Liver (tissue), 8 donors: ENCODE measurements at regions not wholly inside any gene's neighbourhood (a gene's known extent, or its start where the extent isn't known, plus 50 kb on each side); places are given as distances from the start of the nearest gene placed in this dataset.

Experiments
- DNase-seq: peaks from one replicate; pipeline ENCODE4 v3.0.0-alpha.2; 2017; ENCODE audit warnings: low spot score
- H3K27ac ChIP-seq, 2 donors: one replicate each; pipeline ENCODE4 v1.7.0; 2013; ENCODE audit warnings: inconsistent platforms in 2 of 2, low read length in 2 of 2, control low read depth in 1 of 2, low read depth in 1 of 2, mild to moderate bottlenecking in 1 of 2
- H3K27me3 ChIP-seq, 4 donors: one replicate each; pipeline versions ENCODE4 v1.6.1 to v1.7.0; 2013; ENCODE audit warnings: low read length in 3 of 4, inconsistent platforms in 1 of 4, mild to moderate bottlenecking in 1 of 4, moderate library complexity in 1 of 4; ENCODE audit not compliant: control insufficient read depth in 4 of 4, insufficient read depth in 4 of 4
- H3K36me3 ChIP-seq, 4 donors: one replicate each; pipeline versions ENCODE4 v1.6.1 to v1.7.0; 2013; ENCODE audit warnings: low read length in 3 of 4, mild to moderate bottlenecking in 3 of 4, low read depth in 1 of 4, moderate library complexity in 1 of 4; ENCODE audit not compliant: control insufficient read depth in 4 of 4, insufficient read depth in 3 of 4
- H3K4me1 ChIP-seq, 4 donors: one replicate each; pipeline versions ENCODE4 v1.6.1 to v1.7.0; 2013; ENCODE audit warnings: low read length in 3 of 4, mild to moderate bottlenecking in 3 of 4, moderate library complexity in 1 of 4; ENCODE audit not compliant: control insufficient read depth in 4 of 4, insufficient read depth in 4 of 4
- H3K4me3 ChIP-seq, 3 donors: one replicate each; pipeline versions ENCODE4 v1.6.1 to v1.7.0; 2013; ENCODE audit warnings: low read length in 3 of 3, control low read depth in 1 of 3, low read depth in 1 of 3, mild to moderate bottlenecking in 1 of 3
- H3K9ac ChIP-seq, 2 donors: one replicate each; pipeline ENCODE4 v1.7.0; 2013; ENCODE audit warnings: low read length in 2 of 2, mild to moderate bottlenecking in 2 of 2, moderate library complexity in 2 of 2, control low read depth in 1 of 2, low read depth in 1 of 2
- H3K9me3 ChIP-seq, 4 donors: one replicate each; pipeline versions ENCODE4 v1.6.1 to v1.7.0; 2013; ENCODE audit warnings: low read length in 3 of 4; ENCODE audit not compliant: control insufficient read depth in 4 of 4
- EGR1 ChIP-seq, 2 donors: IDR thresholded peaks; 2 replicates each; pipeline ENCODE4 v1.6.1; 2016 to 2018; ENCODE audit warnings: antibody characterized with exemption in 2 of 2, low read depth in 2 of 2
- FOXA1 ChIP-seq: IDR thresholded peaks from 2 replicates; pipeline ENCODE4 v1.6.1; 2016; ENCODE audit warnings: antibody characterized with exemption
- FOXA2 ChIP-seq: IDR thresholded peaks from 2 replicates; pipeline ENCODE4 v1.6.1; 2016; ENCODE audit warnings: antibody characterized with exemption
- GABPA ChIP-seq, 2 donors: IDR thresholded peaks in 1 of 2; conservative IDR thresholded peaks in 1 of 2; 2 replicates each; pipeline ENCODE4 v1.6.1; 2016; ENCODE audit warnings: antibody characterized with exemption in 2 of 2, mild to moderate bottlenecking in 1 of 2, moderate library complexity in 1 of 2
- HNF4A ChIP-seq, 2 donors: conservative IDR thresholded peaks; 2 replicates each; pipeline ENCODE4 v1.6.1; 2016; ENCODE audit warnings: antibody characterized with exemption in 2 of 2, mild to moderate bottlenecking in 2 of 2
- HNF4G ChIP-seq: IDR thresholded peaks from 2 replicates; pipeline ENCODE4 v1.6.1; 2016; ENCODE audit warnings: antibody characterized with exemption
- JUND ChIP-seq, 2 donors: IDR thresholded peaks; 2 replicates each; pipeline ENCODE4 v1.6.1; 2016; ENCODE audit warnings: antibody characterized with exemption in 2 of 2
- NR2F2 ChIP-seq: IDR thresholded peaks from 2 replicates; pipeline ENCODE4 v1.6.1; 2016; ENCODE audit warnings: antibody characterized with exemption
- RAD21 ChIP-seq, 2 donors: IDR thresholded peaks; 2 replicates each; pipeline ENCODE4 v1.6.1; 2016; ENCODE audit warnings: antibody characterized with exemption in 2 of 2, mild to moderate bottlenecking in 2 of 2
- RXRA ChIP-seq, 2 donors: IDR thresholded peaks; 2 replicates each; pipeline ENCODE4 v1.6.1; 2017 to 2018; ENCODE audit warnings: antibody characterized with exemption in 2 of 2, mild to moderate bottlenecking in 1 of 2
- SP1 ChIP-seq: IDR thresholded peaks from 2 replicates; pipeline ENCODE4 v1.6.1; 2018; ENCODE audit warnings: antibody characterized with exemption, mild to moderate bottlenecking
- TAF1 ChIP-seq: conservative IDR thresholded peaks from 2 replicates; pipeline ENCODE4 v1.6.1; 2016; ENCODE audit warnings: antibody characterized with exemption, mild to moderate bottlenecking
- YY1 ChIP-seq: IDR thresholded peaks from 2 replicates; pipeline ENCODE4 v1.6.1; 2016; ENCODE audit warnings: antibody characterized with exemption, mild to moderate bottlenecking
- ZBTB33 ChIP-seq: IDR thresholded peaks from 2 replicates; pipeline ENCODE4 v1.6.1; 2016; ENCODE audit warnings: antibody characterized with exemption
- WGBS: extraction: QIAGEN DNeasy Blood & Tissue Kit; methylation state at CpG from one replicate; pipeline ENCODE4 v1.1.7; 2013; 5-methylcytosine and 5-hydroxymethylcytosine counted together
- TF ChIP-seq, protein P1 (sequence below): IDR thresholded peaks from 2 replicates; pipeline ENCODE4 v1.6.1; 2016; ENCODE audit warnings: antibody characterized with exemption
- TF ChIP-seq, protein P2 (sequence below): IDR thresholded peaks from 2 replicates; pipeline ENCODE4 v1.6.1; 2016; ENCODE audit warnings: antibody characterized with exemption
- TF ChIP-seq, protein P3 (sequence below): IDR thresholded peaks from 2 replicates; pipeline ENCODE4 v1.6.1; 2016; ENCODE audit warnings: antibody characterized with exemption, mild to moderate bottlenecking
- TF ChIP-seq, protein P4 (sequence below): fragments of 150-350 bp; IDR thresholded peaks from 2 replicates; pipeline ENCODE4 v1.5.1; 2017; ENCODE audit warnings: improper control_type of control experiment, low read depth, low read length; ENCODE audit not compliant: missing input control
- donor health status: healthy.
- donor health status: healthy.
- donor health status: healthy.
- donor health status: healthy.
- donor health status: healthy.

DNA sequence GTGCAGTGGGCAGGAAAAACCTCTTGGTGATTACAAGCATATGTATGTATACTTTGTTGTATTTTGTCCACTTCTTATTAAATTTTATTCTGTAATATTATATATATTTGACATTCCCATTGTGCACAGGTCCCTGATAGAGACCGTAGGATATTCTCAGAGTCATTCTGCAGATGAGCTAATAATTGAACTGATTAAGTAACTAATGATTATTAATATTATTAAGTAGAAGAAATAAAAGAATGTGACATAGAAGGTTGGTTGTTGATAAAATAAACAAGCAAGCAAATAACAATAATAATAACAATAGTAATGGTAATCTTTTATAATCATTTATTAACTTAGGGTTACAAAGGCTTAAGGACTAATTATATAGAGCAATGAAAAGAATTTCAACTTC lies 780.6 kb upstream of the ZWINT start:
- Histone ChIP-seq H3K27ac (no peak overlapping the region), H3K4me1 (no peaks in the 10 kb centered on the region), H3K9me3 (no peaks in the 10 kb centered on the region), H3K4me3 (no peak overlapping the region), H3K36me3 (no peaks in the 10 kb centered on the region), H3K9ac (no peak overlapping the region), H3K27me3 (no peaks in the 10 kb centered on the region)
- DNase-seq = no peak
- WGBS = 93% methylated on average over 1 of the region's 1 CpG
- TF ChIP-seq, protein P1, sequence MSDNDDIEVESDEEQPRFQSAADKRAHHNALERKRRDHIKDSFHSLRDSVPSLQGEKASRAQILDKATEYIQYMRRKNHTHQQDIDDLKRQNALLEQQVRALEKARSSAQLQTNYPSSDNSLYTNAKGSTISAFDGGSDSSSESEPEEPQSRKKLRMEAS = no peak
- no peak for TF ChIP-seq RXRA (IDR thresholded peaks at IDR 0.05)
- no peak for TF ChIP-seq FOXA2
- no peak for TF ChIP-seq HNF4G
- no peak for TF ChIP-seq RAD21 (IDR thresholded peaks at IDR 0.05)
- no peak for TF ChIP-seq HNF4A (conservative IDR thresholded peaks at IDR 0.05)
- no peak for TF ChIP-seq FOXA1
- TF ChIP-seq JUND (IDR thresholded peaks at IDR 0.05) = no peak
- TF ChIP-seq, protein P2, sequence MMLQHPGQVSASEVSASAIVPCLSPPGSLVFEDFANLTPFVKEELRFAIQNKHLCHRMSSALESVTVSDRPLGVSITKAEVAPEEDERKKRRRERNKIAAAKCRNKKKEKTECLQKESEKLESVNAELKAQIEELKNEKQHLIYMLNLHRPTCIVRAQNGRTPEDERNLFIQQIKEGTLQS = no peak
- TF ChIP-seq GABPA (IDR thresholded peaks at IDR 0.05 in 1 of 2, conservative IDR thresholded peaks at IDR 0.05 in 1 of 2) = no peak
- TF ChIP-seq ZBTB33 = no peak
- TF ChIP-seq EGR1 (IDR thresholded peaks at IDR 0.05; ENCODE audit: low read depth in 2 of 2) = no peak
- TF ChIP-seq, protein P3, sequence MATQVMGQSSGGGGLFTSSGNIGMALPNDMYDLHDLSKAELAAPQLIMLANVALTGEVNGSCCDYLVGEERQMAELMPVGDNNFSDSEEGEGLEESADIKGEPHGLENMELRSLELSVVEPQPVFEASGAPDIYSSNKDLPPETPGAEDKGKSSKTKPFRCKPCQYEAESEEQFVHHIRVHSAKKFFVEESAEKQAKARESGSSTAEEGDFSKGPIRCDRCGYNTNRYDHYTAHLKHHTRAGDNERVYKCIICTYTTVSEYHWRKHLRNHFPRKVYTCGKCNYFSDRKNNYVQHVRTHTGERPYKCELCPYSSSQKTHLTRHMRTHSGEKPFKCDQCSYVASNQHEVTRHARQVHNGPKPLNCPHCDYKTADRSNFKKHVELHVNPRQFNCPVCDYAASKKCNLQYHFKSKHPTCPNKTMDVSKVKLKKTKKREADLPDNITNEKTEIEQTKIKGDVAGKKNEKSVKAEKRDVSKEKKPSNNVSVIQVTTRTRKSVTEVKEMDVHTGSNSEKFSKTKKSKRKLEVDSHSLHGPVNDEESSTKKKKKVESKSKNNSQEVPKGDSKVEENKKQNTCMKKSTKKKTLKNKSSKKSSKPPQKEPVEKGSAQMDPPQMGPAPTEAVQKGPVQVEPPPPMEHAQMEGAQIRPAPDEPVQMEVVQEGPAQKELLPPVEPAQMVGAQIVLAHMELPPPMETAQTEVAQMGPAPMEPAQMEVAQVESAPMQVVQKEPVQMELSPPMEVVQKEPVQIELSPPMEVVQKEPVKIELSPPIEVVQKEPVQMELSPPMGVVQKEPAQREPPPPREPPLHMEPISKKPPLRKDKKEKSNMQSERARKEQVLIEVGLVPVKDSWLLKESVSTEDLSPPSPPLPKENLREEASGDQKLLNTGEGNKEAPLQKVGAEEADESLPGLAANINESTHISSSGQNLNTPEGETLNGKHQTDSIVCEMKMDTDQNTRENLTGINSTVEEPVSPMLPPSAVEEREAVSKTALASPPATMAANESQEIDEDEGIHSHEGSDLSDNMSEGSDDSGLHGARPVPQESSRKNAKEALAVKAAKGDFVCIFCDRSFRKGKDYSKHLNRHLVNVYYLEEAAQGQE = no peak
- no peak for TF ChIP-seq SP1
- TF ChIP-seq YY1 = no peak
- TF ChIP-seq NR2F2 = no peak
- no peak for TF ChIP-seq TAF1
- TF ChIP-seq, protein P4, sequence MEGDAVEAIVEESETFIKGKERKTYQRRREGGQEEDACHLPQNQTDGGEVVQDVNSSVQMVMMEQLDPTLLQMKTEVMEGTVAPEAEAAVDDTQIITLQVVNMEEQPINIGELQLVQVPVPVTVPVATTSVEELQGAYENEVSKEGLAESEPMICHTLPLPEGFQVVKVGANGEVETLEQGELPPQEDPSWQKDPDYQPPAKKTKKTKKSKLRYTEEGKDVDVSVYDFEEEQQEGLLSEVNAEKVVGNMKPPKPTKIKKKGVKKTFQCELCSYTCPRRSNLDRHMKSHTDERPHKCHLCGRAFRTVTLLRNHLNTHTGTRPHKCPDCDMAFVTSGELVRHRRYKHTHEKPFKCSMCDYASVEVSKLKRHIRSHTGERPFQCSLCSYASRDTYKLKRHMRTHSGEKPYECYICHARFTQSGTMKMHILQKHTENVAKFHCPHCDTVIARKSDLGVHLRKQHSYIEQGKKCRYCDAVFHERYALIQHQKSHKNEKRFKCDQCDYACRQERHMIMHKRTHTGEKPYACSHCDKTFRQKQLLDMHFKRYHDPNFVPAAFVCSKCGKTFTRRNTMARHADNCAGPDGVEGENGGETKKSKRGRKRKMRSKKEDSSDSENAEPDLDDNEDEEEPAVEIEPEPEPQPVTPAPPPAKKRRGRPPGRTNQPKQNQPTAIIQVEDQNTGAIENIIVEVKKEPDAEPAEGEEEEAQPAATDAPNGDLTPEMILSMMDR = no peak
